Renal cortex interstitium (tissue), 11 donors: ENCODE measurements at regions not wholly inside any gene's neighbourhood (a gene's known extent, or its start where the extent isn't known, plus 50 kb on each side); places are given as distances from the start of the nearest gene placed in this dataset.
A peak's percentile ranks its signal among the peaks of the same experiment; 100 is the strongest.
"Not testable (repeated sequence)": the region's sequence is repeated elsewhere in the genome, so short reads cannot be mapped to it uniquely, and the experiment has no call there.

Source experiments
- DNase-seq, 11 donors: peaks; one replicate each; pipeline ENCODE4 v3.0.0-alpha.2; 2013; ENCODE audit warnings: low read depth in 9 of 11, low spot score in 4 of 11; ENCODE audit errors: extremely low read depth in 1 of 11

GRCh38 chr11:92554688-92555087 is 330.1 kb downstream of the FAT3 start:
- DNase-seq = no peak

GRCh38 chr11:92556431-92556830 is 331.8 kb downstream of the FAT3 start:
- peak in 10 of 11 donors; percentile 16 to 58 (median 35) for DNase-seq

GRCh38 chr11:92557879-92558278 is 333.3 kb downstream of the FAT3 start:
- no peak for DNase-seq

GRCh38 chr11:92558323-92558722 is 333.7 kb downstream of the FAT3 start:
- DNase-seq = no peak

GRCh38 chr11:92569726-92570125 is 345.1 kb downstream of the FAT3 start:
- no peak for DNase-seq

- no peak for DNase-seq
Measured at GRCh38 chr11:92572559-92572958, 347.9 kb downstream of the FAT3 start.

GRCh38 chr11:92576315-92576714 is 351.7 kb downstream of the FAT3 start:
- no peak for DNase-seq

- no peak for DNase-seq
Measured at GRCh38 chr11:92580908-92581307, 356.3 kb downstream of the FAT3 start.

GRCh38 chr11:92588393-92588792 is 363.8 kb downstream of the FAT3 start:
- DNase-seq = no peak

- DNase-seq = no peak
Measured at GRCh38 chr11:92589512-92589911, 364.9 kb downstream of the FAT3 start.

- no peak for DNase-seq
Measured at GRCh38 chr11:92591521-92591920, 366.9 kb downstream of the FAT3 start.

- DNase-seq = no peak
Measured at GRCh38 chr11:92594251-92594650, 369.6 kb downstream of the FAT3 start.

- DNase-seq = no peak
Measured at GRCh38 chr11:92595052-92595451, 370.4 kb downstream of the FAT3 start.

GRCh38 chr11:92596596-92597317 is 372.1 kb downstream of the FAT3 start:
- DNase-seq = no peak

- DNase-seq = no peak
Measured at GRCh38 chr11:92601048-92601447, 368.4 kb upstream of the MTNR1B start.

- no peak for DNase-seq
Measured at GRCh38 chr11:92605667-92606066, 363.8 kb upstream of the MTNR1B start.

GRCh38 chr11:92607969-92608722 is 361.3 kb upstream of the MTNR1B start:
- no peak for DNase-seq

- no peak for DNase-seq
Measured at GRCh38 chr11:92611157-92611556, 358.3 kb upstream of the MTNR1B start.

GRCh38 chr11:92618020-92618419 is 351.4 kb upstream of the MTNR1B start:
- not testable (repeated sequence) for DNase-seq

GRCh38 chr11:92623055-92623454 is 346.4 kb upstream of the MTNR1B start:
- no peak for DNase-seq

- no peak for DNase-seq
Measured at GRCh38 chr11:92625894-92626293, 343.6 kb upstream of the MTNR1B start.
